ENCODE measurements at regions not wholly inside any gene's neighbourhood (a gene's known extent, or its start where the extent isn't known, plus 50 kb on each side); places are given as distances from the start of the nearest gene placed in this dataset.

DNA sequence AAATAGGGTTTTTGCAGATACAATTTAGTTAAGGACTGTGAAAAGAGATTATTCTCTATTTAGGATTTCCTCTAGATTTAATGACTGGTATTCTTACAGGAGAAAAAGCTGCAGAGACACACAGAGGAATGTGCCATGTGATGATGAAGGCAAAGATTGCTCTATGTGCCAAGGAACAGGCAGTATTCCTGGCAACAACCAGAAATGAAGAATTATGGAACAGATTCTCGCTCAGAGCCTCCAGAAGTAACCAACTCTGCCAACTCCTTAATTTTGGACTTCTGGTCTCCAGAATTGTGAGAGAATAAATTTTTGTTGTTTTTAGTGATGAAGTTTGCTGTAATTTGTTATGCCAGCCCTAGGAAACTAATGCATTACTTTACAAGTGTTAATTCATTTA lies 307.6 kb upstream of the SEMA3A start (continued):
- no peak for TF ChIP-seq BCL3 (IDR thresholded peaks at IDR 0.05)
- TF ChIP-seq ESRRA (IDR thresholded peaks at IDR 0.05; ENCODE audit: borderline replicate concordance, low read length): no peak
- TF ChIP-seq CBX8 (IDR thresholded peaks at IDR 0.05): no peak
- no peak for TF ChIP-seq MYC (IDR thresholded peaks at IDR 0.05; ENCODE audit: borderline replicate concordance, low read length)

- CTCF ChIA-PET: no interaction called here
- peak; percentile 32 for FAIRE-seq
- 26% methylated on average over 1 of the region's 1 CpG for WGBS (ENCODE audit: missing lambda C conversion rate)
- no peak for TF ChIP-seq JUNB (IDR thresholded peaks at IDR 0.05)
- TF ChIP-seq, protein P1, sequence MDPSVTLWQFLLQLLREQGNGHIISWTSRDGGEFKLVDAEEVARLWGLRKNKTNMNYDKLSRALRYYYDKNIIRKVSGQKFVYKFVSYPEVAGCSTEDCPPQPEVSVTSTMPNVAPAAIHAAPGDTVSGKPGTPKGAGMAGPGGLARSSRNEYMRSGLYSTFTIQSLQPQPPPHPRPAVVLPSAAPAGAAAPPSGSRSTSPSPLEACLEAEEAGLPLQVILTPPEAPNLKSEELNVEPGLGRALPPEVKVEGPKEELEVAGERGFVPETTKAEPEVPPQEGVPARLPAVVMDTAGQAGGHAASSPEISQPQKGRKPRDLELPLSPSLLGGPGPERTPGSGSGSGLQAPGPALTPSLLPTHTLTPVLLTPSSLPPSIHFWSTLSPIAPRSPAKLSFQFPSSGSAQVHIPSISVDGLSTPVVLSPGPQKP (IDR thresholded peaks at IDR 0.05; ENCODE audit: low read depth, low read length): no peak
- no peak for TF ChIP-seq REST (IDR thresholded peaks at IDR 0.05)
- no peak for TF ChIP-seq FOXS1 (CRISPR knock-in tag; IDR thresholded peaks at IDR 0.05)
- no peak for ATAC-seq
- H3K4me1 ChIP-seq: no peaks in the 10 kb centered on the region
- no peak for DNase-seq (ENCODE audit: low read depth in 1 of 2, low spot score in 1 of 2)
- no peak overlapping the region for H3K27ac ChIP-seq
- H3K4me3 ChIP-seq: no peak overlapping the region
- POLR2A ChIA-PET: no interaction called here
- no peaks in the 10 kb centered on the region for H3K9me3 ChIP-seq
- H3K4me2 ChIP-seq: no peak overlapping the region
These were observed 303.3 kb upstream of the SEMA3A start for GRCh38 chr7:84497873-84498272.

GRCh38 chr7:84495128-84495527 lies 300.5 kb upstream of the SEMA3A start:
- POLR2A ChIA-PET: no interaction called here
- ATAC-seq: no peak
- H3K9me3 ChIP-seq: no peaks in the 10 kb centered on the region
- TF ChIP-seq HDAC2 (IDR thresholded peaks at IDR 0.05): no peak
- no peak for TF ChIP-seq USF2 (IDR thresholded peaks at IDR 0.05)
- no peak for TF ChIP-seq HEYL (CRISPR knock-in tag; IDR thresholded peaks at IDR 0.05)
- no peak for TF ChIP-seq CHD4 (IDR thresholded peaks at IDR 0.05; ENCODE audit: borderline replicate concordance)
- TF ChIP-seq ATOH8 (CRISPR knock-in tag; IDR thresholded peaks at IDR 0.05; ENCODE audit: low read depth): no peak
- H3K4me1 ChIP-seq: no peaks in the 10 kb centered on the region
- no peak for DNase-seq (ENCODE audit: low read depth in 1 of 2, low spot score in 1 of 2)
- FAIRE-seq: no peak
- CTCF ChIA-PET: no interaction called here
- no peak overlapping the region for H3K4me2 ChIP-seq
- H3K4me3 ChIP-seq: no peak overlapping the region
- no peak overlapping the region for H3K27ac ChIP-seq
